Sigmoid colon (tissue), 4 donors: ENCODE measurements at regions not wholly inside any gene's neighbourhood (a gene's known extent, or its start where the extent isn't known, plus 50 kb on each side); places are given as distances from the start of the nearest gene placed in this dataset.

ENCODE experiments used
- EP300 ChIP-seq, 4 donors: sonication (generic); formaldehyde crosslinking; IDR thresholded peaks; one replicate each; pipeline ENCODE4 v1.6.1; 2017; ENCODE audit warnings: antibody characterized with exemption in 4 of 4
- POLR2A ChIP-seq, 2 donors: fragments of 450-650 bp; IDR thresholded peaks; one replicate each; pipeline ENCODE4 v1.6.1; 2016; ENCODE audit warnings: antibody characterized with exemption in 2 of 2, mild to moderate bottlenecking in 2 of 2, moderate library complexity in 2 of 2
- POLR2AphosphoS5 ChIP-seq, 4 donors: sonication (generic); formaldehyde crosslinking; IDR thresholded peaks; one replicate each; pipeline ENCODE4 v1.6.1; 2017; ENCODE audit warnings: antibody characterized with exemption in 4 of 4
- TF ChIP-seq, protein P1 (sequence below), 4 experiments: fragments of 450-650 bp in 3 of 4; fragments of 200-600 bp in 1 of 4; IDR thresholded peaks; one replicate each; pipeline ENCODE4 v1.5.1; 2016 to 2019; ENCODE audit warnings: antibody characterized with exemption in 4 of 4, mild to moderate bottlenecking in 3 of 4, moderate library complexity in 2 of 4

DNA sequence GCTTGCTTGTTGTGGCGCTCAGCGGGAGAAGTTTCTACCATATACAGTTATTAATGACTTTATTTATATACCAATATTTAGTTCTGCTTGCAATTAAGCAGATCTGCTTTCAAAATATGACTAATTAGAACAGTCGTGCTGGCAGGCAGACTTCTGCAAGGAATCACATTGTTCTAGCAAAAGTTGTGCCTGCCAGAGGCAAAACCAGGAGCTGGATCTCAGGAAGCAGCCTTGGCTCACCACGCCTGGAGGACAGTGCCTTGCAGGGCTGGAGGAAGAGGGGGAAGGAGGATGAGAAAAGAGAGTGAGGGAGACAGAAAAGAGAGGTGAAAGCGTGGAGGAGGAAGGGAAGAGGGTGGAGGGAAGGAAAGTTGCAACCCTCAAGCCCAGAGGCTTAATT is 160.3 kb downstream of the NUP210 start:
- TF ChIP-seq POLR2A (IDR thresholded peaks at IDR 0.05) (no peak), POLR2AphosphoS5 (IDR thresholded peaks at IDR 0.05) (no peak), EP300 (IDR thresholded peaks at IDR 0.05) (no peak)
- TF ChIP-seq, protein P1, sequence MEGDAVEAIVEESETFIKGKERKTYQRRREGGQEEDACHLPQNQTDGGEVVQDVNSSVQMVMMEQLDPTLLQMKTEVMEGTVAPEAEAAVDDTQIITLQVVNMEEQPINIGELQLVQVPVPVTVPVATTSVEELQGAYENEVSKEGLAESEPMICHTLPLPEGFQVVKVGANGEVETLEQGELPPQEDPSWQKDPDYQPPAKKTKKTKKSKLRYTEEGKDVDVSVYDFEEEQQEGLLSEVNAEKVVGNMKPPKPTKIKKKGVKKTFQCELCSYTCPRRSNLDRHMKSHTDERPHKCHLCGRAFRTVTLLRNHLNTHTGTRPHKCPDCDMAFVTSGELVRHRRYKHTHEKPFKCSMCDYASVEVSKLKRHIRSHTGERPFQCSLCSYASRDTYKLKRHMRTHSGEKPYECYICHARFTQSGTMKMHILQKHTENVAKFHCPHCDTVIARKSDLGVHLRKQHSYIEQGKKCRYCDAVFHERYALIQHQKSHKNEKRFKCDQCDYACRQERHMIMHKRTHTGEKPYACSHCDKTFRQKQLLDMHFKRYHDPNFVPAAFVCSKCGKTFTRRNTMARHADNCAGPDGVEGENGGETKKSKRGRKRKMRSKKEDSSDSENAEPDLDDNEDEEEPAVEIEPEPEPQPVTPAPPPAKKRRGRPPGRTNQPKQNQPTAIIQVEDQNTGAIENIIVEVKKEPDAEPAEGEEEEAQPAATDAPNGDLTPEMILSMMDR (IDR thresholded peaks at IDR 0.05), result no peak
